SK-N-SH treated with all-trans-retinoic acid at 6 μM for 48 hours (cell line): ENCODE measurements at regions not wholly inside any gene's neighbourhood (a gene's known extent, or its start where the extent isn't known, plus 50 kb on each side); places are given as distances from the start of the nearest gene placed in this dataset.
"Not testable (repeated sequence)": the region's sequence is repeated elsewhere in the genome, so short reads cannot be mapped to it uniquely, and the experiment has no call there.

Experiments
- ARNTL ChIP-seq: fragments of 450-650 bp; formaldehyde crosslinking; IDR thresholded peaks from 2 replicates; pipeline ENCODE4 v1.5.0; 2020; ENCODE audit warnings: low read depth, mild to moderate bottlenecking, moderate library complexity, borderline replicate concordance
- BACH2 ChIP-seq: fragments of 250-450 bp; sonication (Bioruptor Pico); IDR thresholded peaks from 2 replicates; pipeline ENCODE4 v1.9.0; 2021; ENCODE audit warnings: mild to moderate bottlenecking, borderline replicate concordance
- ISL1 ChIP-seq: fragments of 250-450 bp; sonication (Bioruptor Pico); IDR thresholded peaks from 2 replicates; pipeline ENCODE4 v2.1.2; 2022; ENCODE audit warnings: mild to moderate bottlenecking, moderate library complexity
- RARB ChIP-seq: fragments of 250-450 bp; sonication (Bioruptor Pico); IDR thresholded peaks from 2 replicates; pipeline ENCODE4 v1.8.0; 2021; ENCODE audit warnings: mild to moderate bottlenecking, moderate library complexity
- ZC3H10 ChIP-seq: fragments of 250-450 bp; sonication (Bioruptor Pico); IDR thresholded peaks from 2 replicates; pipeline ENCODE4 v1.5.1; 2021; ENCODE audit warnings: mild to moderate bottlenecking, moderate library complexity
- ZFP3 ChIP-seq: fragments of 250-450 bp; sonication (Bioruptor Pico); IDR thresholded peaks from 2 replicates; pipeline ENCODE4 v1.5.0; 2020; ENCODE audit warnings: mild to moderate bottlenecking, moderate library complexity
- TF ChIP-seq, protein P1 (sequence below): fragments of 250-450 bp; sonication (Bioruptor Pico); IDR thresholded peaks from 2 replicates; pipeline ENCODE4 v1.5.1; 2020; ENCODE audit warnings: low read depth, mild to moderate bottlenecking, moderate library complexity

DNA sequence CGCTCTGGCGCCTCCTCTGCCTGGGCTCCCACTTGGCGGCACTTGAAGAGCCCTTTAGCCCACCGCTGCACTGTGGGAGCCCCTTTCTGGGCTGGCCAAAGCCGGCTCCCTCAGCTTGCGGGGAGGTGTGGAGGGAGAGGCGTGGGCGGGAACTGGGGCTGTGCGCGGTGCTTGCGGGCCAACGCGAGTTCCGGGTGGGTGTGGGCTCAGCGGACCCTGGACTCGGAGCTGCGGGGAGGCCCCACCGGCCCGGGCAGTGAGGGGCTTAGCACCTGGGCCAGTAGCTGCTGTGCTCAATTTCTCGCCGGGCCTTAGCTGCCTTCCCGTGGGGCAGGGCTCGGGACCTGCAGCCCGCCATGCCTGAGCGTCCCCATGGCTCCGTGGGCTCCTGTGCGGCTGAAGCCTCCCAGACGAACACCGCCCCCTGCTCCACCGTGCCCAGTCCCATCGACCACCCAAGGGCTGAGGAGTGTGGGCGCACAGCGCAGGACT is 216.2 kb downstream of the FGFR2 start:
- not testable (repeated sequence) for TF ChIP-seq ZFP3; RARB (CRISPR knock-in tag); ISL1 (CRISPR knock-in tag); BACH2 (CRISPR knock-in tag); ARNTL (CRISPR knock-in tag); ZC3H10 (CRISPR knock-in tag)
- TF ChIP-seq, protein P1, sequence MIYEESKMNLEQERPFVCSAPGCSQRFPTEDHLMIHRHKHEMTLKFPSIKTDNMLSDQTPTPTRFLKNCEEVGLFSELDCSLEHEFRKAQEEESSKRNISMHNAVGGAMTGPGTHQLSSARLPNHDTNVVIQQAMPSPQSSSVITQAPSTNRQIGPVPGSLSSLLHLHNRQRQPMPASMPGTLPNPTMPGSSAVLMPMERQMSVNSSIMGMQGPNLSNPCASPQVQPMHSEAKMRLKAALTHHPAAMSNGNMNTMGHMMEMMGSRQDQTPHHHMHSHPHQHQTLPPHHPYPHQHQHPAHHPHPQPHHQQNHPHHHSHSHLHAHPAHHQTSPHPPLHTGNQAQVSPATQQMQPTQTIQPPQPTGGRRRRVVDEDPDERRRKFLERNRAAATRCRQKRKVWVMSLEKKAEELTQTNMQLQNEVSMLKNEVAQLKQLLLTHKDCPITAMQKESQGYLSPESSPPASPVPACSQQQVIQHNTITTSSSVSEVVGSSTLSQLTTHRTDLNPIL (CRISPR knock-in tag), result not testable (repeated sequence)
